AG08396 (cell line): ENCODE measurements at regions not wholly inside any gene's neighbourhood (a gene's known extent, or its start where the extent isn't known, plus 50 kb on each side); places are given as distances from the start of the nearest gene placed in this dataset.
"Not testable (repeated sequence)": the region's sequence is repeated elsewhere in the genome, so short reads cannot be mapped to it uniquely, and the experiment has no call there.

Experiments
- DNase-seq: peaks from one replicate; pipeline ENCODE4 v3.0.0; 2012; ENCODE audit warnings: low spot score, mixed read lengths

DNA sequence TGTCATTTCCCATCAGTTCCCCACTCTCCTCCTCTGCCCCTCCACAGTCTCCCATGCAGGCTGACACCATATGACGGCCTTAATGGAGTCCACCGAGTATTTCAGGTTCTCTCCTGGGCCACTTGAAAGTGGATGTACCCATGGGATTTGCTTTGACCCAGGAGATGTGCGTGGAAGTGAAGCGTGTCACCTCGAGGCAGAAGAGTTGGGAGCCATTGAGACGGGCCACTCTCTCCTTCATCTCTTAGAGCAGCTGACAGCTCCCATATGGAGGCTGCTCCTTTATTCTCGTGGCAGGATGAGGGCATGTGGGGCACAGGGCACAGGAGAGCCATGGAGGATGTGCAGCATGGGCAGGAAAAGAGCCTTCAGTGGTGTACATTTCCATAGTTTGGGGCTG lies 144.7 kb upstream of the CRYM start:
- not testable (repeated sequence) for DNase-seq

DNA sequence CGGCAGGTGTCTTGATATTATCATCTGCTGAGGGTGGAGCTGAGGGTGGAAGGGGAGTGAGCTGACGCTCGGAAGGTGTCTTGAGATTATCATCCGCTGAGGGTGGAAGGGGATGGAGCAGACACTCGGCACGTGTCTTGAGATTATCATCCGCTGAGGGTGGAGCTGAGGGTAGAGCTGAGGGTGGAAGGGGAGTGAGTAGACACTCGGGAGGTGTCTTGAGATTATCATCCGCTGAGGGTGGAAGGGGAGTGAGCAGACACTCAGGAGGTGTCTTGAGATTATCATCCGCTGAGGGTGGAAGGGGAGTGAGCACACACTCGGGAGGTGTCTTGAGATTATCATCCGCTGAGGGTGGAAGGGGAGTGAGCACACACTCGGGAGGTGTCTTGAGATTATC lies 126.6 kb upstream of the CRYM start:
- not testable (repeated sequence) for DNase-seq

DNA sequence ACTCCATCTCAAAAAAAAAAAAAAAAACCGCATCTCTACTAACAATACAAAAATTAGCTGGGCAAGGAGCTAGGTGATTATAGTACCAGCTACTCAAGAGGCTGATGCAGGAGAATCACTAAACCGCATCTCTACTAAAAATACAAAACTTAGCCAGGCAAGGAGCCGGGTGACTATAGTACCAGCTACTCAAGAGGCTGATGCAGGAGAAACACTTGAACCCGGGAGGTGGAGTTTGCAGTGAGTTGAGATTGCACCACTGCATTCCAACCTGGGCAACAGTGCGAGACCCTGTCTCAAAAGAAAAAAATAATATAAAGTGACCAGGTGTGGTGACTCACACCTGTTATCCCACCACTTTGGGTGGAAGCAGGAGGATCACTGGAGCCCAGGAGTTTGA lies 119.8 kb upstream of the CRYM start:
- DNase-seq = not testable (repeated sequence)

DNA sequence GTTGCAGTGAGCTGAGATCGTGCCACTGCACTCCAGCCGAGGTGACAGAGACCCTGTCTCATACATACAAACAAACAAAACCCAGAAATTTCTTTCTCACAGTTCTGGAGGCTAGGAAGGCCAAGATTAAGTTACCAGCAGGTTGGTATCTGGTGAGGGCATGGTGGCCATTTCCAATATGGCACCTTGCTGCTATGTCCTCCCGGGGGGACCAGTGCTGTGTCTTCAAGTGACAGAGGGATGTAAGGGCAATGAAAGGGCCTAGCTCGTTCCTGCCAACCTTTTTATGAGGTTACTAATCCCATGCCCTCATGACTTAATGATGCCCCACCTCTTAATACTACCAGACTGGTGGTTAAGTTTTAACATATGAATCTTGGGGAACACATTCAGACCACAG lies 118.5 kb upstream of the CRYM start:
- not testable (repeated sequence) for DNase-seq

DNA sequence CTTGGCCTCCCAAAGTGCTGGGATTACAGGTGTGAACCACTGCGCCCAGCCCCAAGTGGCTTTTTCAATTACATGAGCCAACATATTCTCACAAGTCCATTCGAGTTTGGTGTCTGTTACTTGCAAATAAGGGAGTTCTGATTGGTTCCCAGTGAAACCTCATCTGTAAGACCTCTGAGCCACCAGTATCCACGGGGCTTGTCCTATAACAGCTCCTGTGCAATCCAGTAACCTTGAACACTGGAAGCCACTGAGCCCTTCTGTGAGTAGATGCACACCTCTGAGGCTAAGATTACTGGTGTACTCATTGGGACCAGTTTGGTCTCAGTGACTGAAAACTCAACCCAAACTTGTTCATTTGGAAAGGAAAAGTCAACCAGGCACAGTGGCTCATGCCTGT lies 112.5 kb upstream of the CRYM start:
- not testable (repeated sequence) for DNase-seq

DNA sequence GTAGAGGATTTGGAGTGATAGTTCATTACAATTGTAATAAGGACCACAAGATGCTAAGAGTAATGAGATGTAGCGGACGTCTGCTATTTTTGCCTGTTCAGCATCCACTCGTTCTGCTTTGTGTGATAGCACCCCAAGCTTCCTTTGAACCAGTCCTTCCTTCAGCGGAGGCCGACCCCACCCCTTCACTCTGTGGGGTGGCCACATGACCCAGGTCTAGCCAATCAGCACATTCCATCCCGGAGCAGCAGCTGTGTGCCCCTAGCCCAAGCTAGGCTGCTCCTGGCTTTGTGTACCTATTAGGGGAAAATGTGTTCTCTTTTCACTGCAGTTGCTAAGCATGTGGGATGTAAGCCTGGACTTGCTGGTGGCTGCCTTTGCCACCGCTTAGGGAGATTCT lies 111.8 kb upstream of the CRYM start:
- DNase-seq = not testable (repeated sequence)

DNA sequence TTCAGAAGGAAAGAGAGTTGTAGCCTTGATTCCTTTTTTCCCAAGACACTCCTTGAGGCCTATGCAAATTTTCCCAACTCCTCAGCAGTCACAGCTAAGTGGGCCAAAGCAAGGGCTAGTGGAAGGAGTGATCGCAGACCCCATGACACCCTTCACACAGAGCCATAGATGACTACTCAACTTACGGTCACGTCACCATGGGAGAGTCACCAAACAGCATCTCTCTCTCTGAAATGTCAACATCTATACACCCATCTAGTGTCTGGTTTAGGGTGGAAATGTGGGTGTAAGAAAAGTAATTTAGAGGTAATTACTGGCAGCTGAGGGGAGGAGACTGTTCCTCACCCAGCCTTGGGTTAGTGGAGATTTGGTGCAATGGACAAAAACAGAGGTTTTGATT lies 109.7 kb upstream of the CRYM start:
- DNase-seq = not testable (repeated sequence)

DNA sequence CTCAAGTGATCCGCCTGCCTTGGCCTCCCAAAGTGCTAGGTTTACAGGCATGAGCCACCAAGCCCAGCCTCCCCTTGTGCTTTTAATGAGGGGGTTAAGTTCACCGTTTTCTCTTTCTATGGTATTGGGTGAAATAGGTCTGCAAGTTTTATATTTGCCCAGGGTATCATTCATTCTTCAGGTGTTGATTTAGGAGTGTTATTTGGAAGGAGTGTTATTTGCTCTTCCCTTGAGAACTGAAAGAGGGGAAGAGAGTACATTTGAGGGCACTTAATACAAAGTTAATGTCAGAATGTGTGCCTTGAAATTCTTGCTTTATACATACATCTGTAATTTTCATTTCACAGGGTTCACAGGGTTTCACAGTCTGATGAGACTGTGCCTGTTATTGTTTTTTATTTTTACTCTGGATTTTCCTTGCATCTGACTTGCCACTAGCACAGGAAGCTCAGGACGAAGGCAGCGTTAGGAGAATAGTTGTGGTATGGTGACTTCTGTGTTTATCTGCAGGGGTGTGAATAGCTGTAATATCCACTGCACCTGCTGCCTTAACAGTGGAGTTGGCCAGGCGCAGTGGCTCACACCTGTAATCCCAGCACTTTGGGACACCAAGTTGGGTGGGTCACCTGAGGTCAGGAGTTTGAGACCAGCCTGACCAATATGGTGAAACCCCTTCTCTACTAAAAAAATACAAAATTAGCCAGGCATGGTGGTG lies 108.3 kb upstream of the CRYM start:
- not testable (repeated sequence) for DNase-seq

DNA sequence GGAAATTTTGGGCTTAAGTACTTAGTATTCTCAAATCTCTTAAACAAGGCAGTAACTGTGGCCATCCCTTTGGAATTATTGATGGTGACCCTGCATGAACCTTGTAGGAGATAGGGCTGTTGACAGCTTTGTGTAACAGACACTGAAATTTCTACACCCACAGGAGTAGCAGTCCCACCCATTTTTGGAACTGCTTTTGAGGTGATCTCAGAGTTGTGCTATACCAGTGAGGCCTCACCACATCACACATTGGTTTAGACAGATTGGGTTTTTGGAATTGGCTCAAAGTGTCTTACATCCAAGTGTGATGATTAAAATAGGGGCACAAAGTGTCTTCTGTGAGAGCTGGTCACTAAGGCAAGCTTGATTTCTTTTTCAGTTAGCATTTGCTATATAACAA lies 105.6 kb upstream of the CRYM start:
- not testable (repeated sequence) for DNase-seq

DNA sequence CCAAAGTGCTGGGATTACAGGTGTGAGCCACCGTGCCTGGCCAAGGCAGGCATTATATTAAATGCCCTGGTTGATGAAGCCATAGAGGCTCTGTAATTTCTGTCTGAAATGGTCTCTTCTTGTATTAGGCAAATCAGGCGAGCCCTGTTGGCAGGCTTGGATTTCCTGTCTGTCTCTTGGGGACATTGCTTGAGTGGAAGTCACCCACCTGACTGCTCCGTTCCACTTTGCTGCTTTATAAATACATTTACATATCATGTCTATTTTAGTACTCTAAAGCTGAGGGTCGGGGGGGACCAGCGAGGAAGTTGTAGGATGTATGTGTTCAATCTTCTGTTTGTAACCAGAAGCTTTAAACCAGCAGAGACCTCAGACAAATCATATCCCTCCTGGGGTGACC lies 101.6 kb upstream of the CRYM start:
- DNase-seq = not testable (repeated sequence)

DNA sequence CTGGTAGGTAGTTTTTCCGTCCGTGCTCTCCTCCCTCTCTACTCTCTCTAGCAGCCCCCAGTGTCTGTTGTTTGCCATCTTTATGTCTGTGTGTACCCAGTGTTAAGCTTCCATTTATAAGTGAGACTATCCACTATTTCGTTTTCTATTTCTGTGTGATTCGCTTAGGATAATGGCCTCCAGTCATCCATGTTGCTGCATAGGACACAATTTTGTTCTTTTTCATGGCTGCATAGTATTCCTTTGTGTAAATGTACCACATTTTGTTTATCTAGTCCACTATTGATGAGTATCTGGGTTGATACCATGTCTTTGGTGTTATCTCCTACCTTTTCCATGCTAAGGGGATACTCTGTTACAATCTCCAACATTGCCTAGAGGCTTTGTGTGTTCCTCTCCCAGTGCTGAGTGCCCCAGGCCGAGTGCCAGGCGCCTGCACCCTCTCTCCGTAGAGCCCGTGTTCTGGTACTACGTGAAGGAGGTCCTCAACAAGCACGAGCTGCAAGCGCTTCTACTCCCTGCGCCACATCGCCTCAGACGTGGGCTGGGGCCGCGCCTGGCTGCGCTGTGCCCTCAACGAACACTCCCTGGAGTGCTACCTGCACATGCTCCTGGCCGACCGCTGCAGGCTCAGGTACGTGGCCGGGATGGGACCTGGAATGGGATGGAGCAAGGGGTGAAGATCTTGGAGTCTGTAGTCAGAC lies 98.3 kb upstream of the CRYM start:
- DNase-seq = not testable (repeated sequence)

DNA sequence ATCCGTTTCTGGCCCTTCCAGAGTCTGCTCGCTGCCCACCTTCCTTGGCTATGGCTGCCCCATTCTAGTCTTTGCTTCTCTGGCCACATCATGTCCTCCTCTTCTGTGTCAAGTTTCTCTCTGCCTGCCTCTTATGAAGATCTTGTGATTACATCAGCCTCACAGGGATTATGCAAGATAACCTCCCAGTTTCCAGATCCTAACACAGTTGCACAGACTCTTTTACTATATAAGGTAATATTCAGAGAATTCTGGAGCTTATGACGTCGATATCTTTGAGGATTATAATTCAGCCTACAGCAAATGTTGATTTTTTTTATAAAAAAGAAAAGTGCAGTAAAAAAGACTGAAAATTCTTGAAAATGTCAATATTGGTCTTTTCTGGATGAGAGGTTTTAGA lies 97.2 kb upstream of the CRYM start:
- not testable (repeated sequence) for DNase-seq

DNA sequence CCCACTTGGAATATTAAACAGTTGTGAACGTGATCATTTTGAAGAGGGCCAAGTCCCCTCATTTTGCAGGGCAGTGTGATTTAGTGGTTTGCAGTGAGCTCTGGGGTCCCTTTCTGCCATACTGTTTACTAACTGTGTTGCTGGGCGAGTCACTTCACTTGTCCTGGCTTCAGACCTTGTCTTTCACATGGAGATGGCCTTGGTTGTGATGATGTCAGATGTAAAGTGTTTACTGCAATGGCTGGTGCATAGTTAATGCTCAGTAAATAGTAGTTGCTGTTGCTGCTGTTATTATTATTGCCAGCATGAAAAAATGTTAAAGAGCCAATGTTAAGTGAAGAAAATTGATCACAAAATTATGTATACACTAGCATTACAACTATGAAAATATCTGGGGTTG lies 95.4 kb upstream of the CRYM start:
- DNase-seq = not testable (repeated sequence)

DNA sequence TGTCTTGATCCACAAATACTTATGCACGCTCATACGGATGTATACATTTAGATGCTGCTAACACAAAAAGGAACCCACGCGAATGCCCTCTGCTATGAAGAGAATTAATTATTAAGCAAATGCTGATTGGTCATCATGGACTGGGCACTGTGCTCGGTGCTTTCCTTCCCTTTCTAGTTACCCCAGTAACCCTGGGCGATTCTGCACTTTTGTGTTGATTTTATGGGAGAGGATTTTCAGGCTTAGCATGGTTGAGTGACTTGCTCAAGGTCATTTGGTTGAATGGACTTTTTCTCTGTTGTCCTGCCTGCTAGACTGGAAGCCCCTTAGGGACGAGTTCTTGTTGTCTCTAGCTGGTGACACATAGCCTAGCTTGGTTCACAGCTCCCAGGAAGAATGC lies 94.8 kb upstream of the CRYM start:
- not testable (repeated sequence) for DNase-seq

DNA sequence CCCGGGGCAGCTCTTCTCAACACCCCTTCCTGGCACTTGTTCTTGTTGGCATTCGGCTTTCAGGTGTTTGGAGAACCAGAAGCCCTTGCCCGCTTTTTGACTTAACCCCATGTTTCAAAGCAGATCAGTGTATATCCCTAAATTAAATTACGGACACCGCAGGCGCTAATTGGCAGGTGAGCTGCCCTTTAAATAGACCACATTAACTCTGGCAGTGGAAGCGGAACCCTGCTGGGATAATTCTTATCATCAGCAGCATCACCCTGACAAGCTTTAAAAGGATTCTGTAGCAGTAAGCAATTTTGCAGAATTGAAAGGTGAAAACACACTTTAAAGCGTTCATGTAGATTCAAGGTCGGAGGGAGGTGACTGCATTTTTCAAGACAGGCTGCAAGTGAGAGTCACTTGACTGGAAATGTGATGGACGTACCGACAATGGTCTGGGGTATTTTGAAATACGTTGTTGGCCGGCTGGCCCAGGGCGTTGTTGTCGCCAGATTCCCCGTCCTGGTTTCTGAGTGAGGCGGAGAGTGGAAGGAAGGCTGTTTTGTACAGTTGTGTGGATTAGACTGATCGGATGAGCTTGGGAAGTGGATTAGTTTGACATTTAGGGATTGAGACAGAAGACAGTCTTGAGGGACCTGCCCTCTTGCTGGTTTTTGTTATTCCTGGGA lies 94.2 kb upstream of the CRYM start:
- not testable (repeated sequence) for DNase-seq

DNA sequence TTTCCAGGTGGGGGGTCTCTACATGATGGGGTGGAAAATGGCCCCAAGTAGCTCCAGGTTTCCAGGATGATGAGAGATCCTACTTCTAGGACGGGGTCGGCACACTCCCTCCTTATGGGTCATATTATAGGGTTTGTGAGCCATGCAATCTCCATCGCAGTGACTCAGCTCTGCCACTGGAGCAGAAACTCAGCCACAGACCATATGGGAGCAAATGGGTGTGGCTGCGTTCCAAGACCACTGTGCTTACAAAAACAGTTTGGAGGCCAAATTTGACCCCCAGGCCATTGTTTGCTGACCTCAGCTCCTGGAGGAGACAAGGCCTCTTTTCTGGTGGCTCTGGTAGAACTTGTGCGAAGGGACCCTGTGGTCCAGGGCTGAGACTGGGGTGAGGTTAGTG lies 92.7 kb upstream of the CRYM start:
- not testable (repeated sequence) for DNase-seq

DNA sequence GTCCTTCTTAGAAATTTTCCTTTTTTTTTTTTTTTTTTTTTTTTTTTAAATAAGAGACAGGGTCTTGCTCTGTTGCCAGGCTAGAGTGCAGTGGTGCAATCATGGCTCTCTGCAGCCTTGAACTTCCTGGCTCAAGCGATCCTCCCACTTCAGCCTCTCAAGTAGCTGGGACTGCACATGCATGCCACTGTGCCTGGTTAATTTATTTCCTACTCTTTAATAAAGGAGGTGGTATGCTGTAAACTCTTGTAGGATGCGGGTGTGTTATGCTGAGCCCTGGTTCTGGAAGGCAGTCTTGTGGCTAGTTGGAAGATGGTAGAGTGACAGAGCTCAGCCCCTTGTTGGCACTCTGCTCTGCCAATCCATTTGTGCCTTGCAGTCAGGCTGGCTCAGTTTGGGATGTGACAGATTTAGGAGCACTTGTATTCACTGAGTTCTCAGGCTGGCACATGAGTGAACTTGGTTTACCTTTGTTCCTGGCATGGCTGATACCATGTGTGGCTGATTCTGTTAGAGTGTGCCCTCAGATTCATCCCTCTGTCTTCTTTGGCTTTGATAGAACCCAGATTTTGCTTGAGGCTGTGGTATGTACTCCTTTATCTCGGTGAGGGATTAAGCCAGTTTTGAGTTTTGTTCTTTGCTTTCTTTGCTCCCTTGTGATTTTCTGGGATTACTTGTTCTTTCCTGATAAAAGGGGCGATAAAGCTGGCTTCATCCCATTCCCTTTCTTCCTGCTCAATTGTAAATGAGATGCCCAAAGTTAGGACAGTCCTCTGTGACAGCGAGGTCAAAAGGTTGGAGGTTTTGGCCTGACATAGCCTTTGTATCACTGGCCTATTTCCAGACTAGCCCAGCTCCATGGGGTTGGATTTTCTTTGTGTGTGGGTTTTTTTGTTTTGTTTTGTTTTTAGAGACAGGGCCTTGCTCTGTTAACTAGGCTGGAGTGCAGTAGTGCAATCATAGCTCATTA lies 91.2 kb upstream of the CRYM start:
- not testable (repeated sequence) for DNase-seq

DNA sequence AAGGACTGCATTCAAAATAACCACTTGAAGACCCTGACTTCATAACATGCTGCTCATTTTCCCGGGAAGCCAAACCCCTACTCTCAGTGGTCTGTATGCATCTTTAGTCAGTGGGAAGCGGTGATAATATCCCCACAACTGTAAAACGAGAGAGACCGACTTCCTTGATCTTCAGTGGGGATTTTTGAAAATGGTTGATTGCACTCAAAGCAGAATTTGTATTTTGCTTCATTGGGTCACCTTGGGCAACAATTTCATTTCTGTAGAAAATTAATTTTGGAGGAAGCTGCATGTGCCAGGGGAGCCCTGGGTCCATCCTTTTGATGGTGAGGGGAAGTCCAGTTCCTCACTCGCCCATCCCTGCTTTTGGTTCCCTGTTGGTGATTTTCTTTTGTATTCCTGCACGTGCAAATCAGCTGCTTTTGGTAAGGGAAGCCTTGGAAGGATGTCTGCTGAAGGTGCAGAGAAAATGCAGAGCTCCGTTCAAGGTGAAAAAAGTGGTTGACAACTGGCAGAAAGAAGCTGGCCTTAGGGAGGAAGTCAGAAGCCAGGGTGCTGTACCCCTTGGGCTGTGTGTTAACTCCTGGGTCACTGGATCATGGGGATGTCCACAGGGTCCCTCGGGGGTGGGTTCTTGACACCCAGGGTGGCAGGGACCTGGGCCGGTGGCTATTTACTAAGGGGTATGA lies 89.8 kb upstream of the CRYM start:
- not testable (repeated sequence) for DNase-seq

DNA sequence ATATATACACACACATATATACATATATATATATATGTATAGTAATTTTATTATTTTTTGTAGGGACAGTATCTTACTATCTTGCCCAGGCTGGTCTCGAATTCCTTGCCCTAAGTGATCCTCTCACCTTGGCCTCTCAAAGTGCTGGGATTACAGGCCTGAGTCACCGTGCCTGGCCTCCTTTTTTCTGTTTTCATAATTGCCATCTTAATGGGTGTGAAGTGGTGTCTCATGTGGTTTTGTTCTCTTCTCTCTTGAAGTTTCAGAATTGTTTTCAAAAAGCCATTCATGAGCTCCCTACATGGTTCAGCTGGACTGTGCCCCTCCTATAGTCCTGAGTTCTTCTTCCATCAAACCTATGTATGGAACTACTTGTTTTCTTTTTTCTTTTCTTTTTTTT lies 88.9 kb upstream of the CRYM start:
- DNase-seq = not testable (repeated sequence)

DNA sequence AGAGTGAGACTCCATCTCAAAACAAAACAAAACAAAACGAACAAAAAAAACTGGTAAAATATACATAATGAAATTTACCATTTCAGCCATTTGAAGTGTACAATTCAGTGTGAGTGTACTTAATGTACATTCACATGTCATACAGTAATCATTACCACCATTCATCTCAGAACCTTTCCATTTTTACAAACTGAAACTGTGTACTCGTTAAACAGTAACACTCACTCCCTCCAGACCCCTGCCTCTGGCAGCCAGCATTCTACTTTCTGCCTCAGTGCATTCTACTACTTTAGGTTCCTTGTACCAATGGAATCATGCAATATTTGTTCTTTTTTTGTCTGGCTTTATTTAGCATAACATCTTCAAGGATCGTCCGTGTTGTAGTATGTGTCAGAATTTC lies 87.5 kb upstream of the CRYM start:
- not testable (repeated sequence) for DNase-seq

DNA sequence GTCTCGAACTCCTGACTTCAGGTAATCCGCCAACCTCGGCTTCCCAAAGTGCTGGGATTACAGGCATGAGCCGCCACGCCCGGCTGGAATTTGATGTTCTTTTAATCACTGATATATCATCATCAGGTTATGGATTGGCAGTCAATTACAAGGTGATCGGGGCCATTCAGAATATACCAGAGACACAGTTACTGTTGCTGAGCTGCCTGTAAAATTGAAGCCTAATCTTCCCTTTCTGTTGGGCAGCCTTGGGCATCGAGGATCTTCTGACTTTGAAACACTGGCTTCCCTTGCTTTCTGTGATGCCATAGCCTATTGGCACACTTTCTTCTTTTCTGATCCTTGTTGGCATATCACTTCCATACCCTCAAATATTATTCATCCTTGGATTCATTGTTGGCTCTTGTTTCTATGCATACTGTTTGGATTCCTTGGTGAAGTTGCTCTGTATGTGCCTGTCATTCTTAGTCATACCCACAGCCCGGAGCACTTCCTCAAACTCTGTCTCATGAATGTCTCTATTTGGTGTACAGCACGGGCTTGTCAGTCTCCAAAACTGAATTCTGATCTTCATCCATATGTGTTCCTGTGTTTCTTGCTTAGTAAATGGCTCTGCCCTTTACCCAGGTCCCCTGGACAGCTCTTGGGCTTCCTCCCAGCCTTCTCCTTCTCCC lies 85.6 kb upstream of the CRYM start:
- DNase-seq = not testable (repeated sequence)
